OCI-LY3 (cell line): ENCODE measurements at regions not wholly inside any gene's neighbourhood (a gene's known extent, or its start where the extent isn't known, plus 50 kb on each side); places are given as distances from the start of the nearest gene placed in this dataset.

ENCODE experiments used
- H2AFZ ChIP-seq: fragments of 200-600, 300-600 bp; shearing (Covaris generic); 2 replicates; pipeline ENCODE4 v1.6.0; 2014; ENCODE audit warnings: antibody characterized with exemption, low read depth, low read length
- H3K27ac ChIP-seq: fragments of 200-600, 300-600 bp; sonication (generic); 2 replicates; pipeline ENCODE4 v1.5.1; 2014; ENCODE audit warnings: mild to moderate bottlenecking, low read length, moderate library complexity, mixed read lengths
- H3K27me3 ChIP-seq: fragments of 200-600, 300-600 bp; sonication (generic); 2 replicates; pipeline ENCODE4 v1.6.1; 2014; ENCODE audit warnings: low read depth, low read length, mixed read lengths
- H3K36me3 ChIP-seq: fragments of 200-600, 300-600 bp; sonication (generic); replicated peaks from 2 replicates; pipeline ENCODE3; 2014; ENCODE audit warnings: low read depth, low read length, mixed read lengths
- H3K4me1 ChIP-seq: fragments of 300-600, 200-600 bp; sonication (generic); 2 replicates; pipeline ENCODE4 v1.6.1; 2014; ENCODE audit warnings: low read length, mixed read lengths
- H3K4me2 ChIP-seq: fragments of 200-600, 300-600 bp; sonication (generic); 2 replicates; pipeline ENCODE4 v1.6.1; 2014; ENCODE audit warnings: low read length, mixed read lengths
- H3K4me3 ChIP-seq: fragments of 300-600, 200-600 bp; sonication (generic); 2 replicates; pipeline ENCODE4 v1.5.1; 2014; ENCODE audit warnings: antibody characterized with exemption, mild to moderate bottlenecking, low read length, moderate library complexity
- H3K79me2 ChIP-seq: fragments of 300-600, 200-600 bp; shearing (Covaris generic); 2 replicates; pipeline ENCODE4 v1.6.1; 2014; ENCODE audit warnings: mild to moderate bottlenecking, low read length, mixed read lengths
- H3K9ac ChIP-seq: fragments of 300-600, 200-600 bp; shearing (Covaris generic); 2 replicates; pipeline ENCODE4 v1.6.0; 2014; ENCODE audit warnings: mild to moderate bottlenecking, low read length, moderate library complexity
- H3K9me3 ChIP-seq: fragments of 200-600, 300-600 bp; shearing (Covaris generic); 2 replicates; pipeline ENCODE4 v1.6.1; 2014; ENCODE audit warnings: low read length, mixed read lengths; ENCODE audit not compliant: insufficient read depth
- H4K20me1 ChIP-seq: fragments of 200-600, 300-600 bp; sonication (generic); 2 replicates; pipeline ENCODE4 v1.6.1; 2016; ENCODE audit warnings: low read length, mixed read lengths; ENCODE audit not compliant: insufficient read depth
- CTCF ChIP-seq: fragments of 200-600, 300-600 bp; sonication (generic); IDR thresholded peaks from 2 replicates; pipeline ENCODE4 v1.5.1; 2014; ENCODE audit warnings: antibody characterized with exemption, low read length, low read depth
- EZH2phosphoT487 ChIP-seq: fragments of 200-600 bp; shearing (Covaris generic); IDR thresholded peaks from 2 replicates; pipeline ENCODE4 v1.6.1; 2018; ENCODE audit warnings: antibody characterized with exemption, mixed run types, low read depth

GRCh38 chr1:14017531-14017961 lies 317.6 kb downstream of the PRDM2 start:
- Histone ChIP-seq H3K36me3 (no peaks in the 10 kb centered on the region), H3K9ac (no peak overlapping the region), H3K27ac (no peak overlapping the region), H3K9me3 (no peaks in the 10 kb centered on the region), H4K20me1 (no peaks in the 10 kb centered on the region), H3K27me3 (peaks cover 8% of the 10 kb centered on the region; the same call in 1 of the 2 replicates), H3K79me2 (no peaks in the 10 kb centered on the region), H2AFZ (no peak overlapping the region), H3K4me2 (no peak overlapping the region), H3K4me3 (no peak overlapping the region), H3K4me1 (no peaks in the 10 kb centered on the region)
- no peak for TF ChIP-seq CTCF
- no peak for TF ChIP-seq EZH2phosphoT487

GRCh38 chr1:14019461-14019860 lies 319.5 kb downstream of the PRDM2 start:
- Histone ChIP-seq H3K27ac (no peak overlapping the region), H3K36me3 (no peaks in the 10 kb centered on the region), H3K9ac (no peak overlapping the region), H3K4me3 (no peak overlapping the region), H3K27me3 (no peaks in the 10 kb centered on the region), H2AFZ (no peak overlapping the region), H3K4me2 (no peak overlapping the region), H3K9me3 (no peaks in the 10 kb centered on the region), H3K79me2 (no peaks in the 10 kb centered on the region), H4K20me1 (no peaks in the 10 kb centered on the region), H3K4me1 (no peaks in the 10 kb centered on the region)
- TF ChIP-seq CTCF: no peak
- TF ChIP-seq EZH2phosphoT487: no peak

GRCh38 chr1:14020006-14020405 lies 320.0 kb downstream of the PRDM2 start:
- no peak overlapping the region for H3K27ac ChIP-seq
- TF ChIP-seq CTCF: no peak
- no peak for TF ChIP-seq EZH2phosphoT487
- H3K9me3 ChIP-seq: no peaks in the 10 kb centered on the region
- H3K4me1 ChIP-seq: no peaks in the 10 kb centered on the region
- H4K20me1 ChIP-seq: no peaks in the 10 kb centered on the region
- H3K9ac ChIP-seq: no peak overlapping the region
- H3K36me3 ChIP-seq: no peaks in the 10 kb centered on the region
- no peak overlapping the region for H2AFZ ChIP-seq
- no peaks in the 10 kb centered on the region for H3K79me2 ChIP-seq
- no peaks in the 10 kb centered on the region for H3K27me3 ChIP-seq
- H3K4me2 ChIP-seq: no peak overlapping the region
- no peak overlapping the region for H3K4me3 ChIP-seq

GRCh38 chr1:14027099-14027498 lies 327.1 kb downstream of the PRDM2 start:
- Histone ChIP-seq H3K4me3 (no peak overlapping the region), H3K4me2 (no peak overlapping the region), H2AFZ (no peak overlapping the region), H3K27ac (no peak overlapping the region), H3K36me3 (no peaks in the 10 kb centered on the region), H4K20me1 (no peaks in the 10 kb centered on the region), H3K27me3 (no peaks in the 10 kb centered on the region), H3K79me2 (no peaks in the 10 kb centered on the region), H3K9ac (no peak overlapping the region), H3K4me1 (no peaks in the 10 kb centered on the region), H3K9me3 (no peaks in the 10 kb centered on the region)
- no peak for TF ChIP-seq EZH2phosphoT487
- TF ChIP-seq CTCF: no peak
